MCF 10A (cell line): ENCODE measurements at regions not wholly inside any gene's neighbourhood (a gene's known extent, or its start where the extent isn't known, plus 50 kb on each side); places are given as distances from the start of the nearest gene placed in this dataset.

Experiments
- BruUV-seq: library from RNA; stranded (reverse); fragments of 400-500 nt; replicated peaks from 2 replicates; lab custom pipeline; 2021; lab: Mats Ljungman, UMichigan
- CTCF ChIA-PET: fragments of 300-600 bp; sonication (Branson Sonifier 250); formaldehyde crosslinking; extraction: SDS; loops from one replicate; lab custom pipeline; 2021; ENCODE audit warnings: antibody characterized with exemption, inconsistent platforms; lab: Yijun Ruan, JAX
- POLR2A ChIA-PET: fragments of 300-600, 350-650 bp; sonication (Branson Sonifier 250); formaldehyde crosslinking; extraction: SDS; loops from one replicate; lab custom pipeline; 2020; ENCODE audit warnings: antibody characterized with exemption, inconsistent platforms; lab: Yijun Ruan, JAX
- DNase-seq: peaks from one replicate; pipeline ENCODE4 v3.0.0-alpha.2; 2018; ENCODE audit not compliant: unreplicated experiment
- H3K27ac Mint-ChIP-seq: one replicate; pipeline ENCODE4 v1.8.0; 2022; ENCODE audit warnings: mild to moderate bottlenecking, low read depth, mixed read lengths; ENCODE audit not compliant: unreplicated experiment
- H3K27me3 Mint-ChIP-seq: one replicate; pipeline ENCODE4 v1.8.0; 2022; ENCODE audit warnings: mixed read lengths; ENCODE audit not compliant: insufficient read depth, unreplicated experiment
- H3K36me3 Mint-ChIP-seq: one replicate; pipeline ENCODE4 v1.8.0; 2022; ENCODE audit warnings: mild to moderate bottlenecking, moderate library complexity, mixed read lengths; ENCODE audit not compliant: insufficient read depth, unreplicated experiment
- H3K4me1 Mint-ChIP-seq: one replicate; pipeline ENCODE4 v1.8.0; 2022; ENCODE audit warnings: mixed read lengths; ENCODE audit not compliant: insufficient read depth, unreplicated experiment
- H3K4me3 Mint-ChIP-seq: one replicate; pipeline ENCODE4 v1.8.0; 2022; ENCODE audit warnings: mild to moderate bottlenecking, moderate library complexity, mixed read lengths; ENCODE audit not compliant: unreplicated experiment
- H3K9me3 Mint-ChIP-seq: one replicate; pipeline ENCODE4 v1.8.0; 2022; ENCODE audit warnings: mixed read lengths; ENCODE audit not compliant: unreplicated experiment
- CTCF ChIP-seq: fragments of 200-600 bp; IDR thresholded peaks from one replicate; pipeline ENCODE4 v1.8.0; 2022; ENCODE audit warnings: antibody characterized with exemption, mild to moderate bottlenecking; ENCODE audit not compliant: unreplicated experiment
- intact Hi-C: fragments of 100-400 bp; cut with micrococcal nuclease; formaldehyde crosslinking; loops from 2 replicates; pipeline ENCODE4 v1.14.1; 2022

GRCh38 chr5:68894673-68895072 is 199.1 kb upstream of the SLC30A5 start:
- POLR2A ChIA-PET: interaction anchor here (1.6 kb wide), 1 partner anchor 56 kb away, joined by 7 read pairs; no protein-coding TSS in a partner anchor
- H3K27ac Mint-ChIP-seq: no peak overlapping the region
- peak; percentile 5 for DNase-seq
- peaks cover 18% of the 10 kb centered on the region for H3K4me1 Mint-ChIP-seq
- no peak overlapping the region for H3K4me3 Mint-ChIP-seq
- H3K36me3 Mint-ChIP-seq: no peaks in the 10 kb centered on the region
- no TSS peak for BruUV-seq
- intact Hi-C loops: no loop called here
- H3K9me3 Mint-ChIP-seq: no peaks in the 10 kb centered on the region
- H3K27me3 Mint-ChIP-seq: no peaks in the 10 kb centered on the region
- CTCF ChIA-PET: interaction anchor here (0.6 to 0.7 kb wide), 3 partner anchors 21 to 625 kb away, joined by 3 to 4 read pairs (median 4); no protein-coding TSS in a partner anchor
- no peak for TF ChIP-seq CTCF

DNA sequence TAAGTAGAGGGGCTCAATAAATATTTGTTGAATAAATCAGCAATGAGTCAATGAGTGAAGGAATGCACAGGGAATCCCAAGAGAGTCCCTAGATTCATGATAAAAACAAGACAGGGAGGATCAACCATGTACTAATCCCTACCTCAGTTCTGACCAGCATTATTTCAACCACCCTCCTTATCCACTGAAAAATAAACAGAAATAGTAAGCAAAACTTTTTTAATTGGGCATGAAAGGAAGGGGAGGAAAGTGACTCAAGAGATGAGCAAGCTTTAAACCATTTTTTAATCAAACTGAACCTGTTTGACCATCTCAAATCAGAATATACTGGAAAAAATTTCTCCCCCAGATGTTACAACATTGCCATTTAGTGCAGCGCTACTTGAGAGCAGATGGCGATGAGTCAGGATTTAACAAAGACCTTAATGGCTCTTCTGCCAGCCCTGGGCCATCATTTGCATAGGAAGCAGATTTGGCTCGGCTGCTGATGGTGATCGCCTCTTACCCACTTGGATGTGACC is 194.8 kb upstream of the SLC30A5 start:
- peaks cover 18% of the 10 kb centered on the region for H3K4me1 Mint-ChIP-seq
- ChIA-PET POLR2A (no interaction called here), CTCF (interaction anchor here (0.7 kb wide), 1 partner anchor 254 kb away, joined by 3 read pairs; no protein-coding TSS in a partner anchor)
- no peaks in the 10 kb centered on the region for H3K9me3 Mint-ChIP-seq
- peak; percentile 66 for DNase-seq
- no TSS peak for BruUV-seq
- no peaks in the 10 kb centered on the region for H3K27me3 Mint-ChIP-seq
- TF ChIP-seq CTCF: no peak
- intact Hi-C loops: no loop called here
- H3K27ac Mint-ChIP-seq: no peak overlapping the region
- H3K36me3 Mint-ChIP-seq: no peaks in the 10 kb centered on the region
- no peak overlapping the region for H3K4me3 Mint-ChIP-seq

DNA sequence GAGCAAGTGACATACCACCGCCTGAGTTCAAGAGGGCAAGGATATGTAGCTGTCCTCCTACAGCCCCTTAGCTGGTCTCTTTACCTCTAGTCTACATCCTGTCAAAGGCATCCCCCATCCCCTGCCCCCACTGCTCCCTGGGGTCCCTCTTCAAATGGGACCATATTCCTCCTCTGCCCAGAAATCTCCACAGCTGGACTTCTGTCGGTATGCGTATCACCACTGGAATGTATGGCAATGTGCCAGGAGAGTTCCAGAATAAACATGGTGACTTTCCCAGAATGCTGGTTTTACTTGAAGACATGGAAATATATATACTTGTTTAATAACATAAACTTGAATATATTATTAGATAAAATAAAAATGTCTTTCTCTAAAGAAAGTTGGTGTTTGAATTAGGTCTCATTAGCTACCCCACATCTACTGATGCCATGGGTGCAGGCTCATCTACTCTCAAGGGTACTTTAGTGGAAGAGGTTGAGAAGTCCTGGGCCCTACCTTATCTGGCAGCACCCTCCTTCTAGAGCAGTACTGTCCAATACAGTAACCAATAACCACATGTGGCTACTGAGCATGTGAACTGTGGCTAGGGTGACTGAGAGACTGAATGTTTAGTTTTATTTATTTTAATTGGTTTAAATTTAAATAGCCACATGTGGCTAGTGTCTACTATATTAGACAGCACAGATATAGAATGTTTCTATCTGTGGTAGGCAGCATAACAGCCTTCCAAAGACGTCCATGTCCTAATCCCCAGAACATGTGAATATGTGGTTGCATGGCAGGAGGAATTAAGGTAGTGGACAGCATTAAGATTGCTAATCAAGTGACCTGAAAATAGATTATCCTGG is 181.7 kb upstream of the SLC30A5 start:
- Mint-ChIP-seq H3K36me3 (no peaks in the 10 kb centered on the region), H3K27me3 (no peaks in the 10 kb centered on the region), H3K4me3 (no peak overlapping the region), H3K4me1 (no peaks in the 10 kb centered on the region), H3K9me3 (no peaks in the 10 kb centered on the region), H3K27ac (no peak overlapping the region)
- BruUV-seq: no TSS peak
- intact Hi-C loops: no loop called here
- ChIA-PET CTCF (interaction anchor here (1.3 kb wide), 1 partner anchor 26 kb away, joined by 3 read pairs; no protein-coding TSS in a partner anchor), POLR2A (no interaction called here)
- TF ChIP-seq CTCF: no peak
- DNase-seq: peak; percentile 61

DNA sequence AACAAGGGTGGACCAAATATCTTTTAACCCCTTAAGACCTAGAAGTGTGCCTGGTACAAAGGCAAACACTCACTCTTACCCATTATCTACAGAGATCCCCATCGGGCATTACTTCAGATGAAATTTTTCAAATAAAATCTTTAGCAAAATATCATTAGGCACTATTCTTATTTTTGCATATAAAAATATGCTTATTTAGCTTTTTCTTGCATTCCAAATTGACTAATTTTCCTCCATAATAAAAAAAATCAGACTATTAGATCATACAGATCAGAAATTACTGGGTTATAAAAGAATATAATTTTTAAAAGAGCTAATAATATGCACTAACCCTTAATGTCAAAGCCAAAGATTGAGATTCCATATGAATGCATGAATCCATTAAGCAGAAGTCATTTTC is 178.7 kb upstream of the SLC30A5 start:
- no peak for TF ChIP-seq CTCF
- Mint-ChIP-seq H3K4me1 (no peaks in the 10 kb centered on the region), H3K27me3 (no peaks in the 10 kb centered on the region), H3K27ac (no peak overlapping the region), H3K4me3 (no peak overlapping the region), H3K9me3 (no peaks in the 10 kb centered on the region), H3K36me3 (no peaks in the 10 kb centered on the region)
- ChIA-PET POLR2A (no interaction called here), CTCF (no interaction called here)
- no peak for DNase-seq
- BruUV-seq: no TSS peak
- intact Hi-C loops: no loop called here
